Esophagus squamous epithelium (tissue), 5 donors: ENCODE measurements at regions not wholly inside any gene's neighbourhood (a gene's known extent, or its start where the extent isn't known, plus 50 kb on each side); places are given as distances from the start of the nearest gene placed in this dataset.

Experiments
- DNase-seq: peaks from one replicate; lab custom pipeline; 2025; lab: John Stamatoyannopoulos, UW
- H3K27ac ChIP-seq, 4 donors: fragments of 200-600 bp; sonication (generic); one replicate each; pipeline ENCODE4 v1.5.1; 2016 to 2019; ENCODE audit warnings: mild to moderate bottlenecking in 1 of 4
- H3K27me3 ChIP-seq, 4 donors: fragments of 200-600 bp; sonication (generic); 1 replicate in 3 of 4; 2 replicates in 1 of 4; pipeline versions ENCODE4 v1.5.1 to v1.6.0; 2017 to 2021; ENCODE audit warnings: antibody characterized with exemption in 1 of 4
- H3K36me3 ChIP-seq, 3 donors: fragments of 200-600 bp; sonication (generic); one replicate each; pipeline ENCODE4 v1.5.1; 2016 to 2019
- H3K4me1 ChIP-seq, 3 donors: fragments of 200-600 bp; sonication (generic); one replicate each; pipeline ENCODE4 v1.5.1; 2017 to 2019
- H3K4me3 ChIP-seq, 4 donors: fragments of 200-600 bp; sonication (generic); 1 replicate in 3 of 4; 2 replicates in 1 of 4; pipeline ENCODE4 v1.5.1; 2016 to 2019; ENCODE audit warnings: mild to moderate bottlenecking in 2 of 4, moderate library complexity in 1 of 4
- H3K9me3 ChIP-seq, 3 donors: fragments of 200-600 bp; sonication (generic); one replicate each; pipeline ENCODE4 v1.5.1; 2016 to 2019
- POLR2A ChIP-seq, 4 donors: fragments of 450-650 bp; IDR thresholded peaks; one replicate each; pipeline ENCODE4 v1.6.1; 2017; ENCODE audit warnings: antibody characterized with exemption in 4 of 4, mild to moderate bottlenecking in 4 of 4, moderate library complexity in 3 of 4
- WGBS, 2 donors: methylation state at CpG; one replicate each; pipeline ENCODE4 v1.1.5; 2018; 5-methylcytosine and 5-hydroxymethylcytosine counted together
- intact Hi-C: fragments of 100-400 bp; cut with DNase I; formaldehyde crosslinking; loops from one replicate; pipeline ENCODE4 v1.15.0; 2022
- TF ChIP-seq, protein P1 (sequence below), 6 experiments: fragments of 450-650 bp in 4 of 6; fragments of 200-600 bp in 2 of 6; sonication (generic) in 2 of 6; IDR thresholded peaks; one replicate each; pipeline ENCODE4 v1.5.1; 2016 to 2019; ENCODE audit warnings: antibody characterized with exemption in 6 of 6, mild to moderate bottlenecking in 4 of 6, moderate library complexity in 4 of 6
- donor health status: DM: yes; HTN: yes; CAD: no.

DNA sequence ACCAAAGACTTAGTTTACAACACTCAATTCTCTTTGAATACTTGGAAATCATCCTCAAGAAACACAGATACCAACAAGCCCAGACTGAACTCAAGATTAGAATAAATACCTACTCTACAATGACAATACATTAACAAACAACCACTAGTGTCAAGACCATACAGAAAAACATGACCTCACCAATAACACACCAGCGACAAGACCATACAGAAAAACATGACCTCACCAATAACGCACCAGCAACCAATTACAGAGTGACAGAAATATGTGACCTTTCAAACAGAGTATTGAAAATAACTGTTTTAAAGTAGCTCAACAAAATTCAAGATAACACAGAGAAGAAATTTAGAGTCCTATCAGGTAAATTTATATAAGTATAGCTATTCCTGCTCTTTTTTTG is 876.0 kb downstream of the EPHA3 start:
- Histone ChIP-seq H3K27me3 (no peaks in the 10 kb centered on the region), H3K27ac (no peak overlapping the region), H3K4me3 (no peak overlapping the region), H3K9me3 (no peaks in the 10 kb centered on the region), H3K36me3 (no peaks in the 10 kb centered on the region), H3K4me1 (no peaks in the 10 kb centered on the region)
- WGBS, 2 donors = 79 to 88% methylated on average over 2 of the region's 2 CpGs
- no peak for DNase-seq
- intact Hi-C loops = no loop called here
- no peak for TF ChIP-seq POLR2A (IDR thresholded peaks at IDR 0.05)
- TF ChIP-seq, protein P1, sequence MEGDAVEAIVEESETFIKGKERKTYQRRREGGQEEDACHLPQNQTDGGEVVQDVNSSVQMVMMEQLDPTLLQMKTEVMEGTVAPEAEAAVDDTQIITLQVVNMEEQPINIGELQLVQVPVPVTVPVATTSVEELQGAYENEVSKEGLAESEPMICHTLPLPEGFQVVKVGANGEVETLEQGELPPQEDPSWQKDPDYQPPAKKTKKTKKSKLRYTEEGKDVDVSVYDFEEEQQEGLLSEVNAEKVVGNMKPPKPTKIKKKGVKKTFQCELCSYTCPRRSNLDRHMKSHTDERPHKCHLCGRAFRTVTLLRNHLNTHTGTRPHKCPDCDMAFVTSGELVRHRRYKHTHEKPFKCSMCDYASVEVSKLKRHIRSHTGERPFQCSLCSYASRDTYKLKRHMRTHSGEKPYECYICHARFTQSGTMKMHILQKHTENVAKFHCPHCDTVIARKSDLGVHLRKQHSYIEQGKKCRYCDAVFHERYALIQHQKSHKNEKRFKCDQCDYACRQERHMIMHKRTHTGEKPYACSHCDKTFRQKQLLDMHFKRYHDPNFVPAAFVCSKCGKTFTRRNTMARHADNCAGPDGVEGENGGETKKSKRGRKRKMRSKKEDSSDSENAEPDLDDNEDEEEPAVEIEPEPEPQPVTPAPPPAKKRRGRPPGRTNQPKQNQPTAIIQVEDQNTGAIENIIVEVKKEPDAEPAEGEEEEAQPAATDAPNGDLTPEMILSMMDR (IDR thresholded peaks at IDR 0.05) = no peak

GRCh38 chr3:90005281-90005847 is 897.9 kb downstream of the EPHA3 start:
- Histone ChIP-seq H3K4me3 (no peak overlapping the region), H3K27ac (no peak overlapping the region), H3K4me1 (no peaks in the 10 kb centered on the region), H3K9me3 (no peaks in the 10 kb centered on the region), H3K36me3 (no peaks in the 10 kb centered on the region), H3K27me3 (no peaks in the 10 kb centered on the region)
- TF ChIP-seq, protein P1 (IDR thresholded peaks at IDR 0.05) = no peak
- no peak for TF ChIP-seq POLR2A (IDR thresholded peaks at IDR 0.05)
- no peak for DNase-seq
- intact Hi-C loops = no loop called here
- WGBS, 2 donors = 42 to 70% methylated on average over 2 to 4 of the region's 4 CpGs

DNA sequence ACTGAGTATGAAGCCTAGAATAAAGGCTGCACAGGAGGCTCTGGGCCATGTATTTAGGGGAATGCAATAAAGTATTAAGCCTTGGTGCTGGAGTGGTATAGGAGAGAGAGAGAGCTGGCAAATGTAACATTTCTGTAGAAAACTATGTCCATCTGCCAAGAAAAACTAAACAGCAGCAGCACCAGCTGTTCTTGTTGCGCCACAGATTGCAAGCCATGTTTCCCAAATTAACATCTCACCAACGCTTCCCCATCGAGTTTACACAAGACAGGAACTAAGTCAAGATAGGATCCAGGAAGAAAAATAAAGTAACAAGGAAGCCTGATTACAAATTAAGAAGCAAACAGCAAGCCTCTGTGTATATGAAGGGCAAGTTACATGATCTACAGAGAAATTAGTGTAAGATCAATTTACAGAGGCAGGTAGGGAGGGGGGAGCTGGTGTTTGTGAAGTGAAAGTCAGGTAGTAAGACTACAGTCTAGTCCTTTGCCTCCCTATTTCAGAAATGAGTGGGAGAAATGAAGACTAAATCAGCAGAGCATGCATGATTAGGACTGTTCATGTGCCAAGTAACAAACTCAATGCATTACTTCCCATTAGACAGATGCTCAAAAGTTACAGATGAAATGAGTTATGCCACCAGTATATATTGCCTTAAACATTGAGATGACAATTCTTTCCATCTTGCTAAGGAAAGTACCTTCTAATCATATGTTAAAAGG is 900.5 kb downstream of the EPHA3 start:
- Histone ChIP-seq H3K27ac (peak overlapping the region in 1 of 4 donors; percentile 18), H3K4me1 (no peaks in the 10 kb centered on the region), H3K27me3 (no peaks in the 10 kb centered on the region), H3K36me3 (no peaks in the 10 kb centered on the region), H3K9me3 (no peaks in the 10 kb centered on the region), H3K4me3 (no peak overlapping the region)
- DNase-seq = no peak
- TF ChIP-seq POLR2A (IDR thresholded peaks at IDR 0.05) = no peak
- TF ChIP-seq, protein P1 (IDR thresholded peaks at IDR 0.05) = no peak
- intact Hi-C loops = no loop called here
- WGBS, 2 donors = 39 to 44% methylated on average over 3 of the region's 3 CpGs

GRCh38 chr3:90010341-90010740 is 902.9 kb downstream of the EPHA3 start:
- DNase-seq = no peak
- H3K27me3 ChIP-seq = no peaks in the 10 kb centered on the region
- no peaks in the 10 kb centered on the region for H3K4me1 ChIP-seq
- H3K4me3 ChIP-seq = no peak overlapping the region
- intact Hi-C loops = no loop called here
- 26 to 30% methylated on average over 3 of the region's 3 CpGs for WGBS, 2 donors
- H3K9me3 ChIP-seq = no peaks in the 10 kb centered on the region
- H3K36me3 ChIP-seq = no peaks in the 10 kb centered on the region
- TF ChIP-seq, protein P1 (IDR thresholded peaks at IDR 0.05) = no peak
- TF ChIP-seq POLR2A (IDR thresholded peaks at IDR 0.05) = no peak
- no peak overlapping the region for H3K27ac ChIP-seq

- H3K4me1 ChIP-seq = no peaks in the 10 kb centered on the region
- H3K27me3 ChIP-seq = no peaks in the 10 kb centered on the region
- TF ChIP-seq, protein P1 (IDR thresholded peaks at IDR 0.05) = no peak
- TF ChIP-seq POLR2A (IDR thresholded peaks at IDR 0.05) = no peak
- intact Hi-C loops = no loop called here
- H3K27ac ChIP-seq = no peak overlapping the region
- no peak overlapping the region for H3K4me3 ChIP-seq
- H3K9me3 ChIP-seq = no peaks in the 10 kb centered on the region
- 38 to 50% methylated on average over 4 to 5 of the region's 5 CpGs for whole genome bisulfite sequencing, 2 donors
- DNase-seq = no peak
- H3K36me3 ChIP-seq = no peaks in the 10 kb centered on the region
These were observed 903.7 kb downstream of the EPHA3 start for GRCh38 chr3:90011131-90011530.
